Endothelial cell (in vitro differentiated cells): ENCODE measurements at regions not wholly inside any gene's neighbourhood (a gene's known extent, or its start where the extent isn't known, plus 50 kb on each side); places are given as distances from the start of the nearest gene placed in this dataset.

Source experiments
- DNase-seq: peaks from one replicate; pipeline ENCODE4 v3.0.0; 2021; ENCODE audit warnings: low spot score
- H3K27ac Mint-ChIP-seq: one replicate; pipeline ENCODE4 v1.8.0; 2021; ENCODE audit warnings: mixed read lengths, inconsistent platforms; ENCODE audit not compliant: unreplicated experiment
- H3K27me3 Mint-ChIP-seq: one replicate; pipeline ENCODE4 v1.8.0; 2021; ENCODE audit warnings: mild to moderate bottlenecking, moderate library complexity, mixed read lengths, inconsistent platforms; ENCODE audit not compliant: unreplicated experiment
- H3K36me3 Mint-ChIP-seq: one replicate; pipeline ENCODE4 v1.8.0; 2021; ENCODE audit warnings: mild to moderate bottlenecking, low read depth, mixed read lengths, inconsistent platforms; ENCODE audit not compliant: unreplicated experiment
- H3K4me1 Mint-ChIP-seq: one replicate; pipeline ENCODE4 v1.8.0; 2021; ENCODE audit warnings: mild to moderate bottlenecking, mixed read lengths, inconsistent platforms; ENCODE audit not compliant: unreplicated experiment
- H3K4me3 Mint-ChIP-seq: one replicate; pipeline ENCODE4 v1.8.0; 2021; ENCODE audit warnings: mild to moderate bottlenecking, mixed read lengths, inconsistent platforms; ENCODE audit not compliant: unreplicated experiment
- H3K9me3 Mint-ChIP-seq: one replicate; pipeline ENCODE4 v1.8.0; 2021; ENCODE audit warnings: mixed read lengths, inconsistent platforms; ENCODE audit not compliant: unreplicated experiment
- TF ChIP-seq, protein P1 (sequence below): fragments of 200-600 bp; sonication (generic); IDR thresholded peaks from one replicate; pipeline ENCODE4 v1.5.0; 2021; ENCODE audit warnings: antibody characterized with exemption; ENCODE audit not compliant: unreplicated experiment

DNA sequence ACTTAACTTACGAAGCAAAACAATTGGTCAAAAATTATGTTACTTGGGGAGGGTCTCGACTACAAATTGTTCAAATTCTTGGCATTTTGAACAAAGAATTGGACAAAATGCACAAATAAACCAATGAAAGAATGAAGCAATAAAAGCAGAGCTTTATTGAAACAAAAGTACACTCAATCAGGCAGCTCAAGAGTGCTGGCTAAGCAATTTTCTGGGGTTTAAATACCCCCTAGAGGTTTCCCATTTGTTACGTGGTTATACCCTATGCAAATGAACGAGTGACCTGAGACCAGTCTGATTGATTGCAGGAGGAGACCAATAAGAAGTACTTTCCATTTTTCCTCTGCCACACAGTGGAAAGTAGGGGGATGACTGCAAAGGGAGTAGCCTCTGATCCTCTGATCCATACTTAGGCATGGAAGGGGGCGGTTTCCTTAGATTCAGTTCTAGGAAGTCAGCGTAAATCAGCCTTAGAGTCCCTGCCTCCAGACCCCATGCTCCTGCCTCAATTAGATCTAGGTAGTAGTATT is 228.6 kb downstream of the EFNB2 start:
- H3K36me3 Mint-ChIP-seq: no peaks in the 10 kb centered on the region
- TF ChIP-seq, protein P1, sequence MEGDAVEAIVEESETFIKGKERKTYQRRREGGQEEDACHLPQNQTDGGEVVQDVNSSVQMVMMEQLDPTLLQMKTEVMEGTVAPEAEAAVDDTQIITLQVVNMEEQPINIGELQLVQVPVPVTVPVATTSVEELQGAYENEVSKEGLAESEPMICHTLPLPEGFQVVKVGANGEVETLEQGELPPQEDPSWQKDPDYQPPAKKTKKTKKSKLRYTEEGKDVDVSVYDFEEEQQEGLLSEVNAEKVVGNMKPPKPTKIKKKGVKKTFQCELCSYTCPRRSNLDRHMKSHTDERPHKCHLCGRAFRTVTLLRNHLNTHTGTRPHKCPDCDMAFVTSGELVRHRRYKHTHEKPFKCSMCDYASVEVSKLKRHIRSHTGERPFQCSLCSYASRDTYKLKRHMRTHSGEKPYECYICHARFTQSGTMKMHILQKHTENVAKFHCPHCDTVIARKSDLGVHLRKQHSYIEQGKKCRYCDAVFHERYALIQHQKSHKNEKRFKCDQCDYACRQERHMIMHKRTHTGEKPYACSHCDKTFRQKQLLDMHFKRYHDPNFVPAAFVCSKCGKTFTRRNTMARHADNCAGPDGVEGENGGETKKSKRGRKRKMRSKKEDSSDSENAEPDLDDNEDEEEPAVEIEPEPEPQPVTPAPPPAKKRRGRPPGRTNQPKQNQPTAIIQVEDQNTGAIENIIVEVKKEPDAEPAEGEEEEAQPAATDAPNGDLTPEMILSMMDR: no peak
- H3K27ac Mint-ChIP-seq: no peak overlapping the region
- no peak overlapping the region for H3K4me3 Mint-ChIP-seq
- DNase-seq: no peak
- H3K4me1 Mint-ChIP-seq: no peaks in the 10 kb centered on the region
- no peaks in the 10 kb centered on the region for H3K9me3 Mint-ChIP-seq
- H3K27me3 Mint-ChIP-seq: no peaks in the 10 kb centered on the region

DNA sequence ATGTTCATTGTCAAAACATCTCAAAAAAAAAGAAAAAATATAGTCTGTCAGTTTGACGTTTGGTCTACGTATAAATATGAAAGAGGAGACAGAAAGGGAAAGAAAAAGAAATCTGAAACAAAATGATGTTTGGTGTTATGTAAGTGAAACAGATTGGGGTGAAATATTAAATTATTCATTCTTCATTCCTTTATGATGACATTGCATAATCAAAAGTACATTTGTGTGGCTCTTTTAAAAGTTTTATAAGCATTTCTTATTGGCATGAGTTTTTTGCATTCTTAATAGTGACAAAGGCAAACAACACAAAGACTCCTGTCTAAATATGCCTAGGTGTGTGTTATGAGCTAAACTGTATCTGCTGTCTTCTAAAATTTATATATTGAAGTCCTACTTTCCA is 232.6 kb downstream of the EFNB2 start:
- TF ChIP-seq, protein P1: no peak
- peaks cover 3% of the 10 kb centered on the region for H3K27me3 Mint-ChIP-seq
- H3K27ac Mint-ChIP-seq: no peak overlapping the region
- DNase-seq: no peak
- no peak overlapping the region for H3K4me3 Mint-ChIP-seq
- no peaks in the 10 kb centered on the region for H3K36me3 Mint-ChIP-seq
- H3K9me3 Mint-ChIP-seq: no peaks in the 10 kb centered on the region
- H3K4me1 Mint-ChIP-seq: no peaks in the 10 kb centered on the region

DNA sequence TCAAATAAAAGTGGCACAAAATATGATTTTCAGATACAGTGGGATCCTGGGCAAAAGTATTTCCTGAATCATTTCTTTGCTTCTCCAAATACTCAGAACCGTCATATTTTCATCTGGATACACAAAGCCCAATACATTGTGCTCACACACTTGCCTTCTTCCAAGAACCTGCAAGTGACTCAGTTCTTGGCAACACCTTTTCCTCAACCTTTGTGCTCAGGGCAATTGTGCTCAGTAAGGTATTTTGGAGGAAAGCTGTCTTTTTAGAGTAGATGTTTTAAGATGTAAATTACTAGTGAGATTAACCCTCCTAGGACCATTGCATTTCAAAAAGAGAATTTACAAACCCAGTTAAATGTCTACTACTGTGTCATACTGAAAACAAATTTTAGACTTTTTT is 233.5 kb downstream of the EFNB2 start:
- Mint-ChIP-seq H3K27me3 (peaks cover 3% of the 10 kb centered on the region), H3K36me3 (no peaks in the 10 kb centered on the region)
- DNase-seq: no peak

DNA sequence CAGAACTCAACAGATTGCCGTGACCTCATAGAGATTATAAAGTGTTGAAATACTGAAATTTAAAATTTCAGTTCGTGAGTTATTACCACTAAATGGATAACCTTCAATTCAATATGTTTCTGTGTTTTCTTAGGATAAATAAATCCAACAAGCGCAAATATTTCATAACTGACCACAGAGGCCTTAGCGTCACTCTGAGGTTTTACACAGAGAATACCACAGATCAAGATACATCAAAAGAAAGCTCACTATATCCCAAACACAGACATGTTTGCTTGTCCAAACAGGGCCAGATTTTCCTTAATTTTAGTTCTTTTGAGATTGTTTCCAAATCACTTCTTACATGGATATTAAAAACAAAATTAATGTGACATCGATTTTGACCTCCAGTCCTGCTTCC is 235.8 kb downstream of the EFNB2 start:
- Mint-ChIP-seq H3K27me3 (peaks cover 5% of the 10 kb centered on the region), H3K36me3 (no peaks in the 10 kb centered on the region), H3K4me1 (no peaks in the 10 kb centered on the region), H3K27ac (no peak overlapping the region), H3K9me3 (peaks cover 5% of the 10 kb centered on the region), H3K4me3 (no peak overlapping the region)
- TF ChIP-seq, protein P1: no peak
- DNase-seq: no peak

More for the DNA sequence above, 233.5 kb downstream of the EFNB2 start:
- Mint-ChIP-seq H3K4me1 (no peaks in the 10 kb centered on the region), H3K4me3 (no peak overlapping the region), H3K9me3 (peaks cover 5% of the 10 kb centered on the region), H3K27ac (no peak overlapping the region)
- TF ChIP-seq, protein P1: no peak

DNA sequence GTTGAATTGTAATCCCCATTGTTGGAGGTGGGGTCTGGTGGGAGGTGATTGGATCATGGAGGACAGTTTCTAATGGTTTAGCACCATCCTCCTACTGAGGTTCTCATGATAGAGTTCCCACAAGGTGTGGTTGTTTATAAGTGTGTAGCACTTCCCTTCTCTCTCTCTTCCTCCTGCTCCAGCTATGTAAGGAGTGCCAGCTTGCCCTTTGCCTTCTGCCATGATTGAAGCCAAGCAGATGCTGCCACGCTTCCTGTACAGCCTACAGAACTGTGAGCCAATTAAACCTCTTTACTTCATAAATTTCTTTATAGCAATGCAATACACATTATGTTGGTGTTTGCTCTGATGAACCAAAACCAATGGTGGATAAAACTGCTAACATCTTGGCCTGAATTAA is 238.2 kb downstream of the EFNB2 start:
- no peak for DNase-seq
- H3K36me3 Mint-ChIP-seq: no peaks in the 10 kb centered on the region
- H3K4me3 Mint-ChIP-seq: no peak overlapping the region
- TF ChIP-seq, protein P1: no peak
- peaks cover 5% of the 10 kb centered on the region for H3K27me3 Mint-ChIP-seq
- no peak overlapping the region for H3K27ac Mint-ChIP-seq
- no peaks in the 10 kb centered on the region for H3K4me1 Mint-ChIP-seq
- H3K9me3 Mint-ChIP-seq: peaks cover 5% of the 10 kb centered on the region
